HepG2 (cell line): ENCODE measurements at regions not wholly inside any gene's neighbourhood (a gene's known extent, or its start where the extent isn't known, plus 50 kb on each side); places are given as distances from the start of the nearest gene placed in this dataset.

Source experiments
- ATAC-seq: fragments of 200-7000 bp; cut with Tn5 transposase; 3 replicates; pipeline ENCODE4 v1.9.1; 2020; ENCODE audit warnings: mild to moderate bottlenecking, moderate library complexity
- BruUV-seq: library from RNA; stranded (reverse); fragments of 400-500 nt; replicated peaks from 2 replicates; lab custom pipeline; 2021; lab: Mats Ljungman, UMichigan
- CTCF ChIA-PET: fragments of 300-600 bp; formaldehyde crosslinking; extraction: SDS; loops from one replicate; lab custom pipeline; 2021; ENCODE audit warnings: low total read pairs, inconsistent platforms, low intra/inter-chr PET ratio; lab: Yijun Ruan, JAX
- POLR2A ChIA-PET: fragments of 350-600 bp; sonication (Branson Sonifier 250); formaldehyde crosslinking; loops from one replicate; lab custom pipeline; 2020; ENCODE audit warnings: antibody characterized with exemption, inconsistent platforms; lab: Yijun Ruan, JAX
- DNase-seq: peaks from one replicate; pipeline ENCODE4 v3.0.0-alpha.2; 2015; ENCODE audit warnings: low spot score
- FAIRE-seq: peaks from 3 replicates; lab custom pipeline; 2011; peaks lifted over from hg19 to GRCh38; lab: Jason Lieb, UNC
- H2AFZ ChIP-seq: one replicate; pipeline ENCODE4 v1.6.1; 2011; ENCODE audit warnings: low read length, inconsistent platforms
- H3K27ac ChIP-seq: fragments of 300-600 bp; 3 replicates; pipeline ENCODE4 v1.8.0; 2011; ENCODE audit warnings: mixed run types, mild to moderate bottlenecking, mixed read lengths, low read length, inconsistent platforms; ENCODE audit not compliant: insufficient read depth; ENCODE audit errors: extremely low read length
- H3K27me3 ChIP-seq, 2 experiments: fragments of 200-600 bp in 1 of 2; 2 replicates in 1 of 2; 3 replicates in 1 of 2; pipeline versions ENCODE4 v1.6.0 to v1.8.0; 2011; ENCODE audit warnings: low read length in 2 of 2, mild to moderate bottlenecking in 2 of 2, moderate library complexity in 2 of 2, inconsistent platforms in 1 of 2; ENCODE audit not compliant: insufficient read depth in 2 of 2, control insufficient read depth in 1 of 2
- H3K36me3 ChIP-seq, 2 experiments: fragments of 200-600 bp in 1 of 2; replicated peaks in 1 of 2; 2 replicates in 1 of 2; 3 replicates in 1 of 2; pipeline versions ENCODE4 v1.5.1 to v1.8.0; 2011; ENCODE audit warnings: low read length in 2 of 2, inconsistent platforms in 1 of 2; ENCODE audit not compliant: insufficient read depth in 2 of 2, control insufficient read depth in 1 of 2
- H3K4me1 ChIP-seq: 2 replicates; pipeline ENCODE4 v1.5.1; 2012; ENCODE audit warnings: low read length, inconsistent platforms; ENCODE audit not compliant: insufficient read depth
- H3K4me2 ChIP-seq: 2 replicates; pipeline ENCODE4 v1.6.0; 2011; ENCODE audit warnings: low read depth, low read length, inconsistent platforms
- H3K4me3 ChIP-seq, 3 experiments: fragments of 200-600 bp in 1 of 3; sonication (generic), shearing (Covaris generic) in 1 of 3; replicated peaks in 1 of 3; 2 replicates each; pipeline ENCODE4 v1.5.1; 2011 to 2016; ENCODE audit warnings: low read length in 3 of 3, inconsistent platforms in 2 of 3, low read depth in 2 of 3, mild to moderate bottlenecking in 2 of 3, control low read depth in 1 of 3, mixed read lengths in 1 of 3; ENCODE audit not compliant: insufficient read depth in 1 of 3
- H3K79me2 ChIP-seq: one replicate; pipeline ENCODE4 v1.6.1; 2011; ENCODE audit warnings: low read length, inconsistent platforms; ENCODE audit not compliant: insufficient read depth
- H3K9ac ChIP-seq: 2 replicates; pipeline ENCODE4 v1.6.0; 2011; ENCODE audit warnings: mild to moderate bottlenecking, low read depth, low read length, inconsistent platforms; ENCODE audit not compliant: insufficient read depth
- H3K9me3 ChIP-seq: 2 replicates; pipeline ENCODE4 v1.5.1; 2012; ENCODE audit warnings: mild to moderate bottlenecking, low read length
- H4K20me1 ChIP-seq: 2 replicates; pipeline ENCODE4 v1.6.0; 2011; ENCODE audit warnings: inconsistent platforms, mild to moderate bottlenecking, low read length, moderate library complexity; ENCODE audit not compliant: insufficient read depth
- CBX2 ChIP-seq, 2 experiments: fragments of 200-600 bp in 1 of 2; sonication (generic); formaldehyde crosslinking in 1 of 2; IDR thresholded peaks; 2 replicates each; pipeline versions ENCODE4 v1.7.0 to v1.8.1; 2018 to 2022; ENCODE audit warnings: low read depth in 2 of 2, low read length in 1 of 2, mild to moderate bottlenecking in 1 of 2, missing genetic modification reagents in 1 of 2
- DNMT1 ChIP-seq: sonication (generic); formaldehyde crosslinking; IDR thresholded peaks from 2 replicates; pipeline ENCODE4 v1.5.1; 2020; ENCODE audit warnings: mild to moderate bottlenecking, missing genetic modification reagents
- JARID2 ChIP-seq: sonication (generic); formaldehyde crosslinking; IDR thresholded peaks from 2 replicates; pipeline ENCODE4 v1.8.1; 2023; ENCODE audit warnings: missing genetic modification reagents, inconsistent platforms; ENCODE audit not compliant: insufficient replicate concordance
- JDP2 ChIP-seq: sonication (generic); formaldehyde crosslinking; IDR thresholded peaks from 2 replicates; pipeline ENCODE4 v1.8.1; 2022; ENCODE audit warnings: missing genetic modification reagents, borderline replicate concordance
- MTA3 ChIP-seq: sonication (generic); formaldehyde crosslinking; IDR thresholded peaks from 2 replicates; pipeline ENCODE4 v1.4.0; 2020; ENCODE audit warnings: missing genetic modification reagents
- SNRNP70 ChIP-seq: fragments of 200-400 bp; formaldehyde crosslinking; IDR thresholded peaks from 2 replicates; pipeline ENCODE4 v1.6.1; 2017; ENCODE audit warnings: mild to moderate bottlenecking, low read depth, low read length, moderate library complexity
- ZBTB39 ChIP-seq: sonication (generic); formaldehyde crosslinking; IDR thresholded peaks from 2 replicates; pipeline ENCODE4 v1.5.0; 2020; ENCODE audit warnings: missing genetic modification reagents
- ZNF275 ChIP-seq: sonication (generic); formaldehyde crosslinking; IDR thresholded peaks from 2 replicates; pipeline ENCODE4 v1.8.0; 2022; ENCODE audit warnings: missing genetic modification reagents, mild to moderate bottlenecking, inconsistent platforms, borderline replicate concordance
- ZNF350 ChIP-seq: sonication (generic); formaldehyde crosslinking; IDR thresholded peaks from 2 replicates; pipeline ENCODE4 v1.4.0; 2020; ENCODE audit warnings: mild to moderate bottlenecking, low read depth, missing genetic modification reagents, borderline replicate concordance
- ZNF710 ChIP-seq: sonication (generic); formaldehyde crosslinking; IDR thresholded peaks from 2 replicates; pipeline ENCODE4 v1.5.0; 2020; ENCODE audit warnings: mild to moderate bottlenecking, missing genetic modification reagents, borderline replicate concordance
- ZNF83 ChIP-seq: sonication (generic); formaldehyde crosslinking; IDR thresholded peaks from 2 replicates; pipeline ENCODE4 v1.4.0; 2020; ENCODE audit warnings: missing genetic modification reagents, mild to moderate bottlenecking, borderline replicate concordance
- WGBS: methylation state at CpG from one replicate; pipeline ENCODE4 v1.1.6; 2017; ENCODE audit warnings: low lambda C conversion rate; 5-methylcytosine and 5-hydroxymethylcytosine counted together
- in situ Hi-C: cut with HindIII; loops from 2 replicates; pipeline ENCODE4 v1.10.0; 2017; ENCODE audit warnings: low pct_unique_long_range_greater_than_20kb; ENCODE audit not compliant: extremely low pct_ligation_motif_present
- intact Hi-C: fragments of 100-400 bp; cut with micrococcal nuclease; formaldehyde crosslinking; loops from one replicate; pipeline ENCODE4 v1.10.0; 2022; ENCODE audit not compliant: unreplicated experiment

- FAIRE-seq (no peak), DNase-seq (no peak), ATAC-seq (no peak)
- Histone ChIP-seq H3K27me3 (no peaks in the 10 kb centered on the region), H3K4me1 (no peaks in the 10 kb centered on the region), H3K27ac (no peak overlapping the region), H4K20me1 (no peaks in the 10 kb centered on the region), H3K79me2 (no peaks in the 10 kb centered on the region), H3K4me2 (no peak overlapping the region), H3K36me3 (no peaks in the 10 kb centered on the region), H2AFZ (no peak overlapping the region), H3K9ac (no peak overlapping the region), H3K4me3 (no peak overlapping the region), H3K9me3 (peaks cover 88% of the 10 kb centered on the region)
- TF ChIP-seq JDP2 (CRISPR knock-in tag), result no peak
- no peak for TF ChIP-seq ZNF83 (CRISPR knock-in tag)
- TF ChIP-seq MTA3 (CRISPR knock-in tag), result no peak
- TF ChIP-seq ZBTB39, result no peak
- TF ChIP-seq JARID2 (CRISPR knock-in tag), result no peak
- no peak for TF ChIP-seq DNMT1 (CRISPR knock-in tag)
- no peak for TF ChIP-seq SNRNP70
- TF ChIP-seq ZNF710, result no peak
- no peak for TF ChIP-seq CBX2 (IDR thresholded peaks at IDR 0.05; ENCODE audit: low read depth, low read length)
- TF ChIP-seq CBX2 (CRISPR knock-in tag; IDR thresholded peaks at IDR 0.05; ENCODE audit: low read depth), result no peak
- no peak for TF ChIP-seq ZNF275 (CRISPR knock-in tag)
- TF ChIP-seq ZNF350 (CRISPR knock-in tag), result no peak
- in situ Hi-C loops, result no loop called here
- BruUV-seq, result no TSS peak
- 18% methylated on average over 5 of the region's 5 CpGs for WGBS
- POLR2A ChIA-PET, result no interaction called here
- intact Hi-C loops, result no loop called here
- CTCF ChIA-PET, result no interaction called here
These were observed 89.5 kb downstream of the HS3ST1 start for GRCh38 chr4:11338956-11339782.
